ENCODE measurements at regions not wholly inside any gene's neighbourhood (a gene's known extent, or its start where the extent isn't known, plus 50 kb on each side); places are given as distances from the start of the nearest gene placed in this dataset.
"Not testable (repeated sequence)": the region's sequence is repeated elsewhere in the genome, so short reads cannot be mapped to it uniquely, and the experiment has no call there.

GRCh38 chr2:216934151-216934550 lies 74.3 kb upstream of the TNP1 start:
- no peak for DNase-seq
- TF ChIP-seq GATA1 (IDR thresholded peaks at IDR 0.05; ENCODE audit: low read depth, low read length) (no peak), POLR2A (IDR thresholded peaks at IDR 0.05; ENCODE audit: low read length) (no peak)

- DNase-seq: peak; percentile 50 to 80
- TF ChIP-seq POLR2A (IDR thresholded peaks at IDR 0.05; ENCODE audit: low read length): no peak
- TF ChIP-seq GATA1 (IDR thresholded peaks at IDR 0.05; ENCODE audit: low read depth, low read length): no peak
Measured at GRCh38 chr2:216932863-216933548, 73.1 kb upstream of the TNP1 start.

GRCh38 chr2:216932113-216932862 lies 72.4 kb upstream of the TNP1 start:
- TF ChIP-seq POLR2A (IDR thresholded peaks at IDR 0.05; ENCODE audit: low read length) (no peak), GATA1 (IDR thresholded peaks at IDR 0.05; ENCODE audit: low read depth, low read length) (no peak)
- no peak for DNase-seq

DNA sequence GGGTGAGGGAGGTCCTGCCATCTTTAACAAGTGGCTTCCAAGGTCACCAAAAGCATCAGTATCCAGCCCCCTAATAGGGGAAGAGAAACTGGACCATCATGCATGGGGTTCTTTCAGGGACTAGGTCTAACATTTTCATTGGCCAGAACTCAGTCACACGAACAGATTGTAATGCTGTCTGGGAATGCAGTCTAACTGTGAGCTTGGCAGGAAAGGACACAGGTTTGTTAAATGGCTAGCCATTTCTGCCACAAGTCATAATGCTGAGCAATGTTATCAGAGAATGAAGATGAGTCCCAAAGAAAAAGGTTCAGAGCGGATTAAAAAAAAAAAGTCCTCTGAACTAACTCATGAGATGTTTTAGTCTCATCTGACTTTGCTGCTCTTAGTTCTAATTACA lies 70.9 kb upstream of the TNP1 start:
- DNase-seq: no peak
- no peak for TF ChIP-seq GATA1 (IDR thresholded peaks at IDR 0.05; ENCODE audit: low read depth, low read length)
- no peak for TF ChIP-seq POLR2A (IDR thresholded peaks at IDR 0.05; ENCODE audit: low read length)

DNA sequence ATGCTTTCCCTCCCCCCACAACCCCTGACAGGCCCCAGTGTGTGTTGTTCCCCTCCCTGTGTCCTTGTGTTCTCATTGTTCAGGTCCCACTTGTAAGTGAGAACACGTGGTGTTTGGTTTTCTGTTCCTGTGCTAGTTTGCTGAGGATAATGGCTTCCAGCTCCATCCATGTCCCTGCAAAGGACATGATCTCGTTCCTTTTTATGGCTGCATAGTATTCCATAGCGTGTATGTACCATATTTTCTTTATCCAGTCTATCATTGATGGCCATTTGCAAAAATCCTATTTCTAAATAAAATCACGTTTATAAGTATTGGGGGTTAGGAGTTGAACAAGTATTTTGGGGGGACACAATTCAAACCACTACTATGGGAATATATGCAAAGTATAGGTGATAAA lies 69.5 kb upstream of the TNP1 start:
- not testable (repeated sequence) for DNase-seq

DNA sequence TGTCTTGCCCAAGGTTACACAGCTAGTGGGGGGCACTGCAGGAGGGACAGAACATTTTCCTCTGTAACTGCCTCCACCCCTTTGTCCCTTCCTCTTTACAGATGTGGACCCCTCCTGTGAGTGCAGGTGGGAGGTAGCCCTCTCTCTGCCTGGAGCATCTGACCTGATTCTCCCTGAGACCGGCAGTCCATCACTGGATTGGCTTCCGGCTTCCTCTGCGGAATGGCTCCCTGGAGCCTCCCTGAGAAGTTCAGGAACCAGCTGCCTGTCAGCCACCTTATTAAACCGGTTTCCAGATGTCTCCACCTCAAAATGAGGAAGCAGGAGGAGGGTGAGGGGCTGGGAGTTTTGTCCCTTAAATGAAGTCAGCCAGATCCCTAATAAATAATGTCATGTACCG lies 67.3 kb upstream of the TNP1 start:
- no peak for TF ChIP-seq POLR2A (IDR thresholded peaks at IDR 0.05; ENCODE audit: low read length)
- no peak for TF ChIP-seq GATA1 (IDR thresholded peaks at IDR 0.05; ENCODE audit: low read depth, low read length)
- DNase-seq: no peak

DNA sequence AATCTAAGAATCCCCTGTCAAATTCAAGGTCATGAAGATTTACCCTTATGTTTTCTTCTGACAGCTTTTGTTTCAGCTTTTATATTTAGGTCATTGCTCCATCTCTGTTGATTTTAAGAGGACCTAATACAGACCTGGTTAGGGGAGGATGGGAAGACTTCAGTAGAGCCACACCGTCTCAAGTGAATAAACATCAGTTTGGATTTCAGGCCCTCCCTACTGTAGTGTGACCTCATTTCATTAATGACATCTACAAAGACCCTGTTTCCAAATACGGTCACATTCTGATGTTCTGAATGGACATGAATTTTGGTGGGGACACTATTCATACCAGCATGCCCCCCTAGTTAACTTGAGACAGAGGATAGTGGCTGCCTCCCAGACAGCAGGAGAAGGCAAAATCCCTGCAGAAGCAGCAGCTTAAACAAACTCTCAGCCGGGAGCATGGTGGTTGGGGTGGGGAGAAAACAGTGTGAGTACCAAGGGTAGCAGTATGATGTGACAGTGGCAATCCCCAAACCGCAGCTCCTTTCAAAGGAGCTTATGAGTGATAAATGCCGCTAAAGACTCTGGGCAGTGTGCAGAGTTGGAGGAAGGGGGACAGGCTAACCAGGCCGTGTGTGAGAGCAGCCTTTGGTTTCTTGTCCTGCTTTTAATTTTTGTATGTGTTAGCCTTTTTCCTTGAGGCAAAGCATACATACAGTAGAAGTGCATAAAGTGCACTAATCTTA lies 65.9 kb upstream of the TNP1 start:
- DNase-seq: no peak
- TF ChIP-seq GATA1 (IDR thresholded peaks at IDR 0.05; ENCODE audit: low read depth, low read length) (no peak), POLR2A (IDR thresholded peaks at IDR 0.05; ENCODE audit: low read length) (no peak)

DNA sequence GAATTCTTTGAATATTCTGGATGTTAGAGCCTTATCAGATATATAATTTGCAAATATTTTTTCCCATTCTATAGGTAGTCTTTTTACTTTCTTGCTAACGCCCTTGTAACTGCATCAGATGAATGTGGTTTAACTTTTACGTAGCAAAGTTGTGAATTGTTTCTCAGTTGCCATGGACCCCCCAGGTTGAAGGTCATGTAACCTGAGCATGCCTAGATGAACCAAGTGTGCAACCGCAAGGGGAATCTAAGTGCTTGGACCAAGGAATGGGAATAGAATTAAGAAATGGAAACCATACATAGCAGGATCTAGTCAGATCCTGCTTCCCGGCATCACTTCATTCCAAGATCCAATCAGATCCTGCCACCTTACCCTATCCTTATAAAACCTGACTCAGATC lies 65.1 kb upstream of the TNP1 start:
- no peak for TF ChIP-seq POLR2A (IDR thresholded peaks at IDR 0.05; ENCODE audit: low read length)
- TF ChIP-seq GATA1 (IDR thresholded peaks at IDR 0.05; ENCODE audit: low read depth, low read length): no peak
- no peak for DNase-seq

DNA sequence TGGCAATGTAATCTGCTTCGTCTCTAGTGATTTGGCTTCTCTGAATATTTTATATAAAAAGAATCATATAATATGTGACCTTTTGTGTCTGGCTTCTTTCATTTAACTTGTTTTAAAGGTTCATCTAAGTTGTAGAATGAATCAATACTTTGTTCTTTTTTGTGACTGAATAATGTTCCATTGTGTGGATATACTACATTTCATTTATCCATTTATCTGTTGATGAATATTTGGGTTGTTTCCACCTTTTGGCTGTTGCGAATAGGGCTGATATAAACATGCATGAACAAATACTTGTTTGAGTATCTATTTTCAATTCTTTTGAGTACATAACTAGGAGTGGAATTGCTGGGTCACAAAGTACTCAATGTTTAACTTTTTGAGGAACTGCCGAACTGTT lies 63.8 kb upstream of the TNP1 start:
- DNase-seq: no peak
- TF ChIP-seq POLR2A (IDR thresholded peaks at IDR 0.05; ENCODE audit: low read length) (no peak), GATA1 (IDR thresholded peaks at IDR 0.05; ENCODE audit: low read depth, low read length) (no peak)

- TF ChIP-seq GATA1 (IDR thresholded peaks at IDR 0.05; ENCODE audit: low read depth, low read length) (no peak), POLR2A (IDR thresholded peaks at IDR 0.05; ENCODE audit: low read length) (no peak)
- DNase-seq: no peak
Measured at GRCh38 chr2:216922175-216922780, 62.4 kb upstream of the TNP1 start.

DNA sequence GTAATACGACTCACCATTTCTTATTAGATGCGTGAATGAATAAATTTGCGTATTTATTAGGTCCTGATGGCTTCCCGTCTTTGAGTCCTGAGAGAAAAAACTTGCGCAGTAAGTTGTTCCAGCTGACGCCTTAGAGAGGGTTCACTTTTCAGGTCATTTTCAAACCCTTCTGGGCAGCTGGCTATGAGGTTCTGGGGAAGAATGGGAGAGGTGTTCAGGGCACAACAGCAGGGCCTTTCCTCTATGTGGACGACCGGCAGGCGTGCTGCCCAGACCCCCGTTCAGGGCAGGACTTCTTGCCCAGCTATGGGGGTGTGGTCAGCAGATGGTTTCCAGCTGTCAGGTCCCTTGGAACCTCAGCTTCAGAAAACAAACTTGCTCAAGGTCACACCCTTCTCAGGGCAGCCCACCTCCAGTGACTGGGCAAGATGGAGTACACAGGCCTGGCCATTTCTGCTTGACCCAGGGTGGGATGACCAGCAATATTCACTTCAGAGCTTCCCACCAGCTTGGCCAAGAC lies 61.1 kb upstream of the TNP1 start:
- no peak for DNase-seq
- TF ChIP-seq POLR2A (IDR thresholded peaks at IDR 0.05; ENCODE audit: low read length) (no peak), GATA1 (IDR thresholded peaks at IDR 0.05; ENCODE audit: low read depth, low read length) (no peak)

DNA sequence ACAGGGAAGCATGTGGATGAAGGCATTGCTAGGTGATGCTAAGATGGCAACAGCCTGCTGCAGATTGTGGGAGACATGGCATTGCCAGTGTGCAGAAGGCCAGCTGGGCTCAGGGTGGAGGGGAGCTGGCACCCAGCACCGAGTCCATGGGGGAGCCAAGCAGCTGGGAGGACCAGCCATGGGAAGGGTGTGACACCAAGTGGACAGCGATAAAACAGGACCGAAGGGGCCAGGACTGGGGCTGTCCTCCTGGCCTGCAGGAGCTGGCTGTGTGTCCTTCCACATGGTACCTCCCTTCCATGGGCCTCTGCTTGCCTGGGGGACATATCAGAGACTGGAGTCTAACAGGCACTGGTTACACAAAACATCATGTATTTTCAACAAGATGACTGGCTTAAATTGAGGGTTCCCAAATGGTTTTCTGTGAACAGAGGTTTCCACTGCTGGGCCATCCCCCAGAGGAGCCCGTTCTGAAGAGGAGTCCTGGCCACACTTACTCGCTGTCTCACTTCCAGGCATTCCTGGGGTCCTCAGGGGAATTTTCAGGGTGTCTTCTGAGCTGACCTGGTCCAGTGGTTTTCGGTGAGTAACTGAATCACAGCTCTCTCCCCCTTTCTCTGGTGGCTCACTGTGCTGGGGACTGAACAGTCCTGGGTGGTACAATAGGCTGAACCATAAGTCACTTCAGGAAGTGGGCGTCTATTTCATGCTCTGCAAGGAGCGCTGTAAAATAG lies 60.4 kb upstream of the TNP1 start:
- DNase-seq: peak; percentile 27 to 29
- TF ChIP-seq GATA1 (IDR thresholded peaks at IDR 0.05; ENCODE audit: low read depth, low read length): no peak
- TF ChIP-seq POLR2A (IDR thresholded peaks at IDR 0.05; ENCODE audit: low read length): no peak

DNA sequence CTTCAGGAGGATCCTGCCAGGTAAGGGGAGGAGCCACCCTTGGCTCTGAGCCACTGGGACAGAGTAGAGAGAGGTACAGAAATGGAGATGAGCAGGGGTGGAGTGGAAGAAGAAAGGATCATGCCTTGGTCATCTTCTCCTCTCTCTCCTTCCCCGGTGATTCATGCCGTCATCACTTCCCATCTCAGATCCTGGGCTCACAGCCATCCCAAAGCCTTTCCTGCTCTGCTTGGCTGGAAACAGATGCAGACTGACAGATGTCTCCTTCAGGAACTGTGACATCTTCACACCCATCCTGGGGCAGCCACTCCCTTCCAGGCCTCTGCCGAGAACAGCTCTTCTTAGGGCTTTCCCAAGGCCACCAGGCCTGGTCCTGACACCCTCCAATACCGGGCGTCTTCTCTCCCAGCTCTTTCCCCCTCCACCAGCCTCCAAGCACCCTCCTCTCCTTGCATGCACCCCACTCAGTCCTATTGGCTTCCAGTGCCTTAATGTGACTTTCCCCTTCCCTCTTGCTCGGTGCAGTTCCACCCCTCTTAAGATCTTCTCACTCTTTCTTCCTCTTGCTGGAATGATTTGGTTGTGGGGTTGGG lies 58.3 kb upstream of the TNP1 start:
- TF ChIP-seq GATA1 (IDR thresholded peaks at IDR 0.05; ENCODE audit: low read depth, low read length) (no peak), POLR2A (IDR thresholded peaks at IDR 0.05; ENCODE audit: low read length) (no peak)
- DNase-seq: no peak
